NCI-H1417 treated with DMSO at 0.1 percent for 48 hours (cell line): ENCODE measurements at regions not wholly inside any gene's neighbourhood (a gene's known extent, or its start where the extent isn't known, plus 50 kb on each side); places are given as distances from the start of the nearest gene placed in this dataset.
A peak's percentile ranks its signal among the peaks of the same experiment; 100 is the strongest.
"Not testable (repeated sequence)": the region's sequence is repeated elsewhere in the genome, so short reads cannot be mapped to it uniquely, and the experiment has no call there.

ENCODE experiments used
- DNase-seq: peaks from one replicate; lab custom pipeline; 2025; lab: John Stamatoyannopoulos, UW

DNA sequence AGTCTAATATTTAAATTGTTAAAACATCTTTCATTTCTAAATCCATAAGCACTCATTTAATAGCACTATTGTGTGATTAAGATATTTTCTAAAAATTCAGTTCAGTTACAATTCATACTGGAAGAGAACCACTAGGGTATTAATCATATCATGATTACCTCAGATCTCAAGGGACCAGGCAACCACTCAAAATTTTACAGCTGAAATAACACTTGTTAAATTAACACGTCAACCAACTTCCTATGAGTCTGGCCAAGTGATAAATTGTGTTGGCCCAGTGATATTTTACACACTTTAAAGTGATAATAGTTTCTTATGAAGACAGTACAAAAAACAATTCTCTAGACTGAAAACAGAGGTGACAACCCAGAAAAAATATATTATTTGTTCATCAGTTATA, 869.0 kb upstream of the ADGRB3 start:
- no peak for DNase-seq

DNA sequence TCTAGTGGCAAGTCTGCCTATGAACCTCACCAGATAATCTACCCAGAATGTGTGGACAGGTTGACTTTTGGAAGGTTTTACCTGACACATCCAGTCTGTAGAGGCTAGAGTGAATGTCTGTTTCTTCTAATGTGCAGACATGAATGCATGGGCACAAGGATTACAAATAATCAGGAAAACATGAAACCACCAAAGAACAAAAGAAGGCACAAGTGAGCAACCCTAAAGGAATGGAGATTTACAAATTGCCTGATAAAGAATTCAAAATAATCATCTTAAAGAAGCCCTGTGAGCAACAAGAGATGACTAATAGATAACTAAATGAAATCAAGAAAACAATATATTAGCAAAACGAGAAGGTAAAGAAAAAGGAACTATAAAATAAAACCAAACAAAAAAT, 876.1 kb upstream of the ADGRB3 start:
- DNase-seq = no peak

DNA sequence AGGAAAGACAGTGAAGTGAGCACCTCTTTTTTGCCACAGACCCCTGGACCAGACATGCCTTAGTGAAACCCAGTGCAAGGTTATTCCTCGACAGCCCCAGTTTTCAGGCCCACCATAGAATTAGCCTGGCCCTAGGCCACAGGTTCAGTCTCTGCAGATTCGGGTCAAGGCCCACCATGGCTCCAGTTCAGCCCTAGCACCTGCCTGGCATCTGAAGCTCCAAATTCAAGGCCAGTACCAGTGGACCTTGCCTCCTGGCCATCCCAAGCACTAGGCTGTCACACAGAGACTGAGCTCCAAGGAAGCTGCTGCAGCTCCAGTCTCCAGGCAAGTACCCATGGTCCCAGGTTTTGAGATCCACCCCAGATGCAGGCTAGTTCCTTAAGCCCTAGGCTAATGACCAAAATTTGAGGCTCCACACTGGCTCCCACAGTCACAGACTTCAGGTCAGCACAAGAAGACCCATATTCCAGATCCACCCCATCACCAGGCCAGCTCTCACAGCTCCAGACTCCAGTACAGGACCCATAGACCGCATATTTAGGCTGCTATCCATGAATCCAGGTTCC, 877.5 kb upstream of the ADGRB3 start:
- no peak for DNase-seq

DNA sequence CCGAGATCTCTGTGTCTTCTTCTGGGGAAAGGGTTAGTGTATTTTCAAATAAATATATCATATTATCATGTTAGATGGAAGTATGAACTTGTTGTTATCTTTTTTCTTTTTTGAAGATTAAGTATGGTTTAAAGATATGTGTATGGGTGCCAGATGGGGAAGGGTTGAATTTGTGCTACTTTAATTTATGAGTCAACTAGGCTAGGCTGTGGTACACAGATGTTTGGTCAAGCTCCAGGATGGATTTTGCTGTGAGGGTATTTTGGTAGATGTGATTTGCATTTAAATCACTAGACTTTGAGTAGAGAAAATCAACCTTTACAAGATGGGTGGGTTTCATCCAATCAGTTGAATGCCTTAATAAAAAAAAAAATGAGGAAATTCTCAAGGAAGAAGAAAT, 886.6 kb upstream of the ADGRB3 start:
- DNase-seq = no peak

DNA sequence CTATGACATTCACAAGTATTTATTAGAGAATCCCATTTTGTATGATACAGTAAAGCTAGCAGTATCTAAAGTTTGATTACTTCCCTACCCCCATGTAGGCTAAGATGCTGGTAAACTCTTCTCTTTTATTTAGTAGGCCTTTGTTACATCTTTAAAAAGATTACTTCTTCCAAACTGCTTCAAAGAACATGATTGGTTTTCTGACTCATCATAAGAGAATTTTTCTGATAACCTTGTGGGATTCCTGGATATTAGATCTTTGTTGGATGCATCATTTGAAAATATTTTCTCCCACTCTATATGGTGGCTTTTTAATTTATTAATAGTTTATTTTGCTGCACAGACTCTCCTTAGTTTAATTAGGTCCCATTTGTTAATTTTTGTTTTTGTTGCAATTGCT, 898.3 kb upstream of the ADGRB3 start:
- DNase-seq = no peak

DNA sequence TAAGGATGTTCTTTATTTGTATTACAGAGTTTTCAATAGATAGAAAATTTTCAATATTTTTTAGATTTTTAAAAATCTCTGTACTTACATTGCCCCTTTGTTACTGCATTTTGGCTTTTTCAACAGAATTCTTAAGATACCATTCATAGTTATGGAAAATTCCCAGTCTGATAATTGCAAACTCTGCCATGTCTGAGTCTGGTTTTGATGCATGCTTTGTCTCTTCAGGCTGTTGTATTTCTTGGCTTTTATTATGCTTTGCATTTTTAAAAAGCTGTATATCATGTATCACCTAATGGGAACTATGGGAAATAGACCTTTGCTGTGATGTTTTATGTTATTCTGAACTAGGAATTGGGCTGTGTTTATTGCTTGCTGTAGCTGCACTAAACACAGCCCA, 898.9 kb upstream of the ADGRB3 start:
- DNase-seq = no peak

DNA sequence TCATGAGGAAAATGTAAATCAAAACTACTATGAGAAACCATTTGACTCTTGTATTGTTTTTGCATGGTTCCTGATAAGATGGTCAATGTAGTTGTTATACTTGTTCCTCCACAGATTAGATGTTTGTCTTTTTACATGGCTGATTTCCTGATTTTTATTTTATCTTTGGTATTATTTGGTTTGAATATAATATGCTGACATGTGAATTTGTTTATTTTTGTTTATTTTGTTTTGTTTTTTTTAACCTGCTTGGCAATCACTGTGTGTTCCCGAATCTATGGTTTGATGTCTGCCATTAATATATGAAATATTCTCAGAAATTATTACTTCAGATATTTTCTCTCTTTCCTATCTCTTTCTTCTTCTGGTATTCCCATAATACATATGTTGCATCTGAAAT, 899.5 kb upstream of the ADGRB3 start:
- no peak for DNase-seq

DNA sequence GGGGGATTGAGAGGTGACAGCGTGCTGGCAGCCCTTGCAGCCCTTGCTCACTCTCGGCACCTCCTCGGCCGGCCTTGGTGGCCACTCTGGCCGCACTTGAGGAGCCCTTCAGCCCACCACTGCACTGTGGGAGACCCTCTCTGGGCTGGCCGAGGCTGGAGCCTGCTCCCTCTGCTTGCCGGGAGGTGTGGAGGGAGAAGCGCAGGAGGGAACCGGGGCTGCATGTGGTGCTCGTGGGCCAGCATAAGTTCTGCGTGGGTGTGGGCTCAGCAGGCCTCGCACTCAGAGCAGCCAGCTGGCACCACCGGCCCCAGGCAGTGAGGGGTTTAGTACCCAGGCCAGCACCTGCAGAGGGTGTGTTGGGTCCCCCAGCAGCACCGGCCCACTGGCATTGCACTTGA, 912.2 kb upstream of the ADGRB3 start:
- no peak for DNase-seq

DNA sequence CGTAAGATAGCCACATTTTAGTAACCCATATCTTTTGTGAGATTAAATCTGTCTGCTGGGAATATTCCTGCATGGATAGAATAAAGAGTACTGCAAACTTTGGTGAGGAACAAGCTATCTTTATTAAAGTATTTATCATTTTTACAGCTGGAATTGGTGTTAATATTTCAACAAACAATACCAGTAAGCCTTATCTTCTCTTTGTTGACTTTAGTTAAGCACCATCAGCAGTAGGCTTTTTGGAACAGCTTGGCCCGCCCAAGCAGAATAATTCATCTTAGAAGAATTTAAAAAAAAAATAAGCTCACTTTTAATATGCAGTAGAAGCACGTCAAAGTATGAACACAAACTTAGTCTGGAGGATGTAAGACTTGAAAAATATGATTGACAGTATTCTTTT, 917.8 kb upstream of the ADGRB3 start:
- DNase-seq = no peak

DNA sequence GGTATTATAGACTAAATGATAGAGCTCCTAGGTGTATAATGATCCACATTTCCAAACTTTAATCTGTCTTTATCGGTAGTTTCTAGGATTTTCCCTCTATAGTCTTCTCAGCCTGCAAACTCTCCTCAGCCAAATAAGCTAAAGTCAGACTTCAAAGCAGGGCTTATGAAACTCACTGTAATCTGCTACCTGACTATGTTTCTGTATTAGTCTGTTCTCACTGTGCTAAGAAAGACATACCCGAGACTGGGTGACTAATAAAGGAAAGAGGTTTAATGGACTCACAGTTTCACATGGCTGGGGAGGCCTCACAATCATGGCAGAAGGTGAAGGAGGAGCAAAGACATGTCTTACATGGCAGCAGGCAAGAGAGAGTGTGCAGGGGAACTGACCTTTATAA, 928.7 kb upstream of the ADGRB3 start:
- no peak for DNase-seq

DNA sequence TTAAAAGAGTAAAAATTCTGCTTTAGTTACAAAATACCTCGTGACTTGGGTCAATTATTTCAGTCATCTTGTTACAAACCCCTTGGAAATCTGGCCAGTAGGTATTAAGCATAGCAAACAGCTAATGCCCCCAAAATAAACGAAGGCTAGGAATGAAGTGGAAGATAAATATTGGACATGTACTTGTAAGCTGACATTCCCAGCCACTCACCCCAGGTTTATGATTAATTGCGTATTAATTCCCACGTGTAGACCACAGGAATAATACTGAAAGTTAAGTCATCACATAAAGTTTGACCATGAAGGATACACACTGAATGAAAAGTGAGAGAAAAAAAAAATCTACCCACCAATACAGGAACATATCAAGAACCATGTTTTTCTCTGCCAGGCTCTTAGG, 936.5 kb upstream of the ADGRB3 start:
- DNase-seq = peak; percentile 28

DNA sequence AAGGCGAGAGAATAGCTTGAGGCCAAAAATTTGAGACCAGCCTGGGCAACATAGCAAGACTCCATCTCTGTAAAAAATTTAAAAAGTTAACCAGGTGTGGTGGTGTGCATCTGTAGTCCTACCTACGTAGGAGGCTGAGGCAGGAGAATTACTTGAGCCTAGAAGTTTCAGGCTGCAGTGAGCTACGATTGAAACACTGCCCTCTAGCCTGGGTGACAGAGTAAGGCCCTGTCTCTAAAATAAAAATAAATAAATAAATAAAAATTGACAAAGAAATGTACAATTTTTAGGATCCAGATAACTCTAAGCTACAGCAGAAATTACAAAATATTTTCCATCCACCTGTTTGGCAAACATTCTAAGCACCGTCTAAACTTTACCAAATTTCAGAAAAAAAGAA, 941.0 kb upstream of the ADGRB3 start:
- no peak for DNase-seq

DNA sequence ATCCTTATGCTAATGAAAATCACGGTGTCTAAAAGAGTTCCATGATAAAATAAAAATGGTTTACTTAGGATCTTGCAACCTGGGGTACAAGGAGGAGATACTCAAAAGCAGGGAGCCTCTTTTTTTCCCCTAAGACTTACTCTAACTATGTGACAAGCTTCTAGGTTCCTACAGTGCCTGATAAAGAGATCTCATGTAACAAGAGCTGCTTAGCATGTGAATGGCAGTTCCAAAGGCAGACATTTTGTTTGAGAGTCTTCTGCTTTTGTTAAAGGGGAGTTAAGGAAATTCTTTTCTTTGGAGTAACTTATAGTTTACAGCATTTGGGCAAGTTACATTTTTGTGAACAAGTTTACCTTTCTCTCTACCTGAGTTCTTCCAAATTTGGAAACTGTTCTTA, 945.8 kb upstream of the ADGRB3 start:
- no peak for DNase-seq

DNA sequence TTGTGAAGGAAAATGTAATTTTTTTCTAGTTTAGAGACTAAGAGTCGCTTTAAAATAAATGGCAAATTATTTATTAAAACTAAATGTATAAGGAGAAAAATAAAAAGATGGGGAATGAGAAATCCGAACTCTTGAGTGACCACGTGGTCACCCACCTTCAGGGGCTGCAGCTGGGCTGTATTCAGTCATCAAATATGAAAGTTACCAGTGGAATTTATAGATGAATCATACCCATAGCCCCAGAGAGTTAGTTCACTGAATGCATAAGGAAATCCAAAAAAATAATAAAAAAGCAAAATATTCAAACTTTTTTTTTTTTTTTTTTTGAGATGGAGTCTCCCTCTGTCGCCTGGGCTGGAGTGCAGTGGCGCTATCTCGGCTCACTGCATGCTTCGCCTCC, 947.7 kb upstream of the ADGRB3 start:
- DNase-seq = no peak

DNA sequence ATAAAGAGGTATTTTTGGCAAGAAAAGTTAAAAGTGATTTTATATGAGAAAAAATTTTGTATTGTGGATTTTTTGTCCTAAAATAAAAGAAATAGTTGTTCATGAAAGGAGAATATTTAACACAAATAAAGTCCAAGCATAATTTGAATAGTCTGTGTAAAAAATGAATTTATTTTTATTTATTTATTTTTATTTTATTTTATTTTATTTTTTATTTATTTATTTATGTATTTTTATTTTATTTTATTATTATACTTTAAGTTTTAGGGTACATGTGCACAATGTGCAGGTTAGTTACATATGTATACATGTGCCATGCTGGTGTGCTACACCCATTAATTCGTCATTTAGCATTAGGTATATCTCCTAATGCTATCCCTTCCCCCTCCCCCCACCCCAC, 948.9 kb upstream of the ADGRB3 start:
- not testable (repeated sequence) for DNase-seq

DNA sequence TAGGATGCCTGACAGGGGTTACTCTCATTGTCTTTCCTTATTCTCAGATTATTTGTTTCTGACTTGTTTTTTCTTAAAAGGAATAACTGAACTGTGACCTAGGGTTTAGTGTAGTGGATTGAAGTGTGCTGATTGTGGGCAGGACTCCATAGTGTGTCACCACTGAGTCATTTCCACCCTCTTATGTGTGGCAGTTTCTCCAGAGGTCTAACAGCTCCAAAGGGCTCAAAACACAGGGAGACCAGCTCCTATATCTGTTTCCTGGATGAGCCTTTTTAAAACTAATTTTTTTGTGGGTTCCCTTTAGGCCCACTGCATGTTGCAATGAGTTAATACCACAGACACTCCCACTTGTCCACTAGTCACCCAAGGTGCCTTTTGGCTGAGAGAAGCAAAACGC, 951.1 kb upstream of the ADGRB3 start:
- no peak for DNase-seq

DNA sequence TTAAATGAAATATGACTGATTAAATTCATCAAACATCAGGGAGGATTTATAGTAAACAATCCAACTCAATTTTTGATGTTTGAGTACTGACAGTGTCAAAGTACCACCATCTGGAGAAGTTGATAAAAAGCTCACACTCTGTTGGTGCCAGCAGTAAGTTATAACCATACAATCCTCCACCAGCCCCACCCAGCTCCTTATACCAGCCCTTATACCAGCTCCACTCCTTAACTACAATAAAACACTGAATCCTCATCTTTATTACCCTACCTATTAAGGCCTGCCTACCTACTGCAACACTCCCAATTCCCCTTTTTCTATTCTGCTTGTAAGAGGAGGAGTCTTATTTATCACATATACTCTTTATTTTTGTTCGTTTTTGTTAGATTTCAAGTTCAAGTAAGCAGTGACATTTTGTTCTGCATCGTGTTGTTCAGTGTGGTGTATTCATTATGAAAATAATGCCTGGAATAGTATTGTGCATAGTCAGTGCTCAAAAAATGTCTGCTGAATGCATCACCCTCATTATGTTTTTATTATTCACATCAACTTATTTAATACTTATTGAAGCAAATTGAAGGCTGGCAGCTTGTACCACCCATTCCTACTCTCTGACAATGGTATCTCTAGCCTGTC, 954.7 kb upstream of the ADGRB3 start:
- no peak for DNase-seq

DNA sequence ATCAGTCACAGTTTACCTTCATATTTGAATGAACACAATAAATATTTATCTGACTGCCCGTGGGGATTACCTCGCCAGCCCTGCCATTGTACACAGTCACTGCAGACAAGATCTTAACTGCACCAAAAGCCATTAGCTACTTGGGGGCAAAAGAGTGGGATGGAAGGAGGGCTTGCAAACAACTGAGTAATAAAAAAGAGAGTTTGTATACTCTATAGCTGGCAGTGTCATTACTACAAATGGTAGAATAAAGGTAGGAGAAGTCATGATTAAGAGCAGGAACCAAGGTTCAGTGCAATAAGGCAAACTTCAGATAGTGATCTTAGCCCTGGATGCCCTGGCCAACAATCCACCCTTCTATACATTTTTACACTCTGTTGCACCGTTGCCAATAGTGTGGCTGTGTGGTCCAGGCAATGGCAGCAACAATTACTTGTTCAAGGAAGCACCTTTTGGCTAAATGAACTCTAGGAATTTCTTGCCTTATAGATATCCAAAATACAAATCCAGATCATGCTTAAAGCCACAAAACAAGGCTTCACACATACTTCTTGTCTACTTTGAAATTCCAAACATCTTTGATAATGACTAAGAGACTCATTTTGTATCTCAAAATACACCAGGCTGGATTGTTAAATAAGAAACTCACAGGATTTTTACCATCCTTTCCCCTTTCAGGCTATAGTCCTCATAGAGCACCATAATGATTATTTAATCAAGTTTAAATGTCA, 955.4 kb upstream of the ADGRB3 start:
- no peak for DNase-seq

DNA sequence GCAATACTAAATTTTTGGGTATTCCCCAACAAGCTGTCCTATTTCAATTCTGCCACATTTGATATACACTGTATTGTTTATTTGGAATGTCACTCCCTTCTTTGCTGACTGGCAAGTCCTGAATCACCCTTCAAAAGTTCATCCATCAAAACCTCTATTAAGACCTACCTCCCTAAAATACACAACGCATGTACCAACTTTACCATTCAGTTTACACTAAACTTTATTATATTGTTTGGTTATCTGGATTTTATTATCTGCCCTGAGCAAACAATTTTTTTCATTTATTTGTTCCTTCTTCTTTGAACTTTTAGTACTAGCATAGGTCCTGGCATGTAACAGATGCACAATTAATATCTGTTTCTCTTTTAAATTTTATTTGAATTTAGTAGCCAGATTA, 958.2 kb upstream of the ADGRB3 start:
- DNase-seq = no peak

DNA sequence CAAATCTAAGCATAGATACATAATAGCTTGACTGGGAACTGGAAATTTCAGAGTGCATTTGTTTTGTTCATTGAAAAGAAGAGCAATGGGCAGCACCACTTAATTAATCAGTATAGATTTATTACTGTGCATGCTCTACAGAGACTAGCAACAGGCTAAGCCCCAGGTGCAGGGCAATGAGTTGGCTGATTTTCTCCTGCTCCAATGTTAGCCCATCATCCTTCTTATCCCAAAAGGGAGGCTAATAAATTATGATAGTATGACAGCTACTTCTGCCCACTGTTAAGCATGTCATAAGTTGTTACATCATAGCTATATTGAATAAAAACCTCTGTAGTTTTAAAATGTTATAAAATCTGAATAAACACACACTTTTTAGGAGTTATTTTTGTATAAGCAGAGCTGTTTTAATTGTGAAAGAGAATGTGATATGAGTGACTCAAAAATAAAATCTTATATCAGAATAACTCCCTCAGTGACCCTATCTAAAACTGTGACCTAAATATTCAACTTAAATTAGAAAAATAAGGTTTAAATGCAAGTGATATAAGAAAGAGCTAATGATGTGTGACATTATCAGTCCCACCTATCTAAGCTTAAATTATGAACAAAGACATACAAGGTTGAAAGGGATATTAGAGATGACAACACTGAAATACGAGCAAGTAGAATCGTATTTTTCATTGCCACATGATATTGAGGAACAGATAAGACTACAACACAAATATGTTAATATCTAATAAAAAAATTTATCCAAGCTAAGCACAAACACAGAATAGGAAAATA, 967.3 kb upstream of the ADGRB3 start:
- DNase-seq = no peak

DNA sequence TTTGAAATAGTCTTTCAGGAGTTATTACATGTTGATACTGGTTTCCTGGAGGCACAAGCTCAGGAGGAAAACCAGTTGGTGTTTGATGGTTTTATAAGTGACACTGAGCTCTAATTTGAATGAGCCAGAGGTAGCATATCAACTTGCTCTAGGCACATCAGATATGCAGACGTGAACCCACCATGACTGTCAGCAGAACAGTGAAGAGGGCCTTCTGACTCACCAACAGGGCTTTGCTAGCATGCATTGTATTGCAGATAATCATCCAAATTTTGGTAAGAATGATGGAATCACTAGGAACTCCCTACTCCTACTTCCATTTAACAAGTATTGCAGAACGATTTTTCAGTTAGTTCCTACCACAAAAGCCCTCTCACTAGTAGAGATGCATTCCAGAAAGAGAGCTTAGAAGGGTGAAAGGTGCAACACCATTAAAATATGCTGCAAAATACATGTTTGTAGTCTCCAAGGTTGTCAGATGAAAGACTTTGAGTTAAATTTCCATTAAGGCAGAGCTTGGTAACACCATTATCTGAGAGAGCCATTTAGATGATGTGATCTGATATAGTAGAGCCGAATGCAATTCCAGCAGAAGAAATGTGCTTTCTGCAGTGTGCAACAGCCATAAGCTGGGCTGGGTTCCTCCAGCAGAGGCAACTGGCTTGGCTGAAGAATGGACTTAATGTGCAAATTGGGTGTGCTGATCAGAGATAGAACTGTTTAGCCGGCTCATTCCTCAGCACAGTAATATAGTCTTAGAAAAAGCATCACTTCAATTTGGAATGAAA, 968.7 kb upstream of the ADGRB3 start:
- no peak for DNase-seq

DNA sequence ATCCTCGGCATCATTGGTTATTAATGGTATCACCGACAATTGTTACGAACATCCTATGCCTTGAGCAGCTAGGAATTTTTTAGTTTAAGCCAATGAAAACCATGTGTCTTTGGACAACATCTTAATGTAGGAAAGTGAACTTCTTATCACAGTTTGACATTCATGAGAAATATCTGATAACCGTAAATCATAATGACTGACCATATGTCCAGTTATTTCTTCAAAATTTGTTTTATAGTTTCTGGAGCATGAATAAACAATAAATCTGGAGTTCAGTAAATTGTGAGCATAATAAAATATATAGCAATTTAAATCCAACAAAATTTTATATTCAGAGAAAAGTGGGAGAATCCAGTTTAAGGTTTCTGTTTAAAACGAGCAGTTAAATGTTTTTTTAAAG, 970.1 kb upstream of the ADGRB3 start:
- DNase-seq = no peak
